SK-N-SH treated with all-trans-retinoic acid at 6 μM for 48 hours (cell line): ENCODE measurements at regions not wholly inside any gene's neighbourhood (a gene's known extent, or its start where the extent isn't known, plus 50 kb on each side); places are given as distances from the start of the nearest gene placed in this dataset.

Source experiments
- BACH2 ChIP-seq: fragments of 250-450 bp; sonication (Bioruptor Pico); IDR thresholded peaks from 2 replicates; pipeline ENCODE4 v1.9.0; 2021; ENCODE audit warnings: mild to moderate bottlenecking, borderline replicate concordance
- OSR1 ChIP-seq: fragments of 250-450 bp; sonication (Bioruptor Pico); IDR thresholded peaks from 2 replicates; pipeline ENCODE4 v1.8.0; 2022; ENCODE audit warnings: moderate library complexity, mild to moderate bottlenecking, inconsistent platforms
- PATZ1 ChIP-seq: fragments of 250-450 bp; sonication (Bioruptor Pico); IDR thresholded peaks from 2 replicates; pipeline ENCODE4 v1.8.0; 2020; ENCODE audit warnings: mild to moderate bottlenecking, moderate library complexity, borderline replicate concordance
- POU6F1 ChIP-seq: fragments of 250-450 bp; sonication (Bioruptor Pico); IDR thresholded peaks from 2 replicates; pipeline ENCODE4 v1.8.0; 2021; ENCODE audit warnings: low read depth, mild to moderate bottlenecking, moderate library complexity, borderline replicate concordance
- RARB ChIP-seq: fragments of 250-450 bp; sonication (Bioruptor Pico); IDR thresholded peaks from 2 replicates; pipeline ENCODE4 v1.8.0; 2021; ENCODE audit warnings: mild to moderate bottlenecking, moderate library complexity
- TCF4 ChIP-seq: fragments of 250-450 bp; sonication (Bioruptor Pico); IDR thresholded peaks from 2 replicates; pipeline ENCODE4 v1.8.0; 2021; ENCODE audit warnings: mild to moderate bottlenecking, moderate library complexity, borderline replicate concordance
- TOX ChIP-seq: fragments of 250-450 bp; sonication (Bioruptor Pico); IDR thresholded peaks from 2 replicates; pipeline ENCODE4 v1.8.0; 2021; ENCODE audit warnings: mild to moderate bottlenecking, moderate library complexity, borderline replicate concordance
- ZNF8 ChIP-seq: fragments of 450-650 bp; formaldehyde crosslinking; IDR thresholded peaks from 2 replicates; pipeline ENCODE4 v1.5.0; 2020; ENCODE audit warnings: mild to moderate bottlenecking, moderate library complexity
- TF ChIP-seq, protein P1 (sequence below): fragments of 250-450 bp; sonication (Bioruptor Pico); IDR thresholded peaks from 2 replicates; pipeline ENCODE4 v1.5.1; 2021; ENCODE audit warnings: mild to moderate bottlenecking, moderate library complexity

- TF ChIP-seq POU6F1 (CRISPR knock-in tag) (no peak), ZNF8 (no peak), RARB (CRISPR knock-in tag) (no peak), BACH2 (CRISPR knock-in tag) (no peak), TOX (no peak), TCF4 (CRISPR knock-in tag) (no peak), PATZ1 (CRISPR knock-in tag) (no peak), OSR1 (CRISPR knock-in tag) (no peak)
- TF ChIP-seq, protein P1, sequence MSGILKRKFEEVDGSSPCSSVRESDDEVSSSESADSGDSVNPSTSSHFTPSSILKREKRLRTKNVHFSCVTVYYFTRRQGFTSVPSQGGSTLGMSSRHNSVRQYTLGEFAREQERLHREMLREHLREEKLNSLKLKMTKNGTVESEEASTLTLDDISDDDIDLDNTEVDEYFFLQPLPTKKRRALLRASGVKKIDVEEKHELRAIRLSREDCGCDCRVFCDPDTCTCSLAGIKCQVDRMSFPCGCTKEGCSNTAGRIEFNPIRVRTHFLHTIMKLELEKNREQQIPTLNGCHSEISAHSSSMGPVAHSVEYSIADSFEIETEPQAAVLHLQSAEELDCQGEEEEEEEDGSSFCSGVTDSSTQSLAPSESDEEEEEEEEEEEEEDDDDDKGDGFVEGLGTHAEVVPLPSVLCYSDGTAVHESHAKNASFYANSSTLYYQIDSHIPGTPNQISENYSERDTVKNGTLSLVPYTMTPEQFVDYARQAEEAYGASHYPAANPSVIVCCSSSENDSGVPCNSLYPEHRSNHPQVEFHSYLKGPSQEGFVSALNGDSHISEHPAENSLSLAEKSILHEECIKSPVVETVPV (CRISPR knock-in tag) = no peak
These were observed 841.6 kb upstream of the TMPRSS15 start for GRCh38 chr21:19245188-19245580.
